AG10803 (cell line): ENCODE measurements at regions not wholly inside any gene's neighbourhood (a gene's known extent, or its start where the extent isn't known, plus 50 kb on each side); places are given as distances from the start of the nearest gene placed in this dataset.

Experiments used
- DNase-seq: peaks from one replicate; pipeline ENCODE4 v3.0.0; 2010; ENCODE audit warnings: low read depth
- H3K4me3 ChIP-seq: 2 replicates; pipeline ENCODE4 v1.5.1; 2011; ENCODE audit warnings: mild to moderate bottlenecking, low read length, control low read depth
- TF ChIP-seq, protein P1 (sequence below): conservative IDR thresholded peaks from 2 replicates; pipeline ENCODE4 v1.5.1; 2011; ENCODE audit warnings: mild to moderate bottlenecking, low read length, control low read depth, inconsistent platforms

DNA sequence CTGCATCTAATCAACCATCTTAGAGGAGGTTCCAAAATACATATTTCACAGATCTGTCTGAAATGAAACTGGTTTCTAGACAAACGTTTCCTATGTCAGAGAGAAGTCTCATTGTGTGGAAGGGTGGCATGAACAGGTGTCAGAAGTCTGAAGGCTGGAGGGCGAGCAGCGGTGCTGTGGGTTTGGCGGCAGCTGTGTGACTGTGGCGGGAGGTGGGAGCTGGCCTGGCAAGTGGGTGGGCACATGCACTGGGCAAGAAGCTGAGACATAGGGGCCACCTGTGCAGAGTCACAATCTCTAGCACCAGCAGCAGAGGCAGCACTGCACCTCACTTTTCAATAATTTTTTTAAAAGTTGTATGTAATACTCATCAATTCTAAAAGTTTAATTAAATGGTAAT, 346.3 kb downstream of the DSC3 start:
- DNase-seq, result no peak
- no peak overlapping the region for H3K4me3 ChIP-seq
- TF ChIP-seq, protein P1, sequence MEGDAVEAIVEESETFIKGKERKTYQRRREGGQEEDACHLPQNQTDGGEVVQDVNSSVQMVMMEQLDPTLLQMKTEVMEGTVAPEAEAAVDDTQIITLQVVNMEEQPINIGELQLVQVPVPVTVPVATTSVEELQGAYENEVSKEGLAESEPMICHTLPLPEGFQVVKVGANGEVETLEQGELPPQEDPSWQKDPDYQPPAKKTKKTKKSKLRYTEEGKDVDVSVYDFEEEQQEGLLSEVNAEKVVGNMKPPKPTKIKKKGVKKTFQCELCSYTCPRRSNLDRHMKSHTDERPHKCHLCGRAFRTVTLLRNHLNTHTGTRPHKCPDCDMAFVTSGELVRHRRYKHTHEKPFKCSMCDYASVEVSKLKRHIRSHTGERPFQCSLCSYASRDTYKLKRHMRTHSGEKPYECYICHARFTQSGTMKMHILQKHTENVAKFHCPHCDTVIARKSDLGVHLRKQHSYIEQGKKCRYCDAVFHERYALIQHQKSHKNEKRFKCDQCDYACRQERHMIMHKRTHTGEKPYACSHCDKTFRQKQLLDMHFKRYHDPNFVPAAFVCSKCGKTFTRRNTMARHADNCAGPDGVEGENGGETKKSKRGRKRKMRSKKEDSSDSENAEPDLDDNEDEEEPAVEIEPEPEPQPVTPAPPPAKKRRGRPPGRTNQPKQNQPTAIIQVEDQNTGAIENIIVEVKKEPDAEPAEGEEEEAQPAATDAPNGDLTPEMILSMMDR, result no peak

DNA sequence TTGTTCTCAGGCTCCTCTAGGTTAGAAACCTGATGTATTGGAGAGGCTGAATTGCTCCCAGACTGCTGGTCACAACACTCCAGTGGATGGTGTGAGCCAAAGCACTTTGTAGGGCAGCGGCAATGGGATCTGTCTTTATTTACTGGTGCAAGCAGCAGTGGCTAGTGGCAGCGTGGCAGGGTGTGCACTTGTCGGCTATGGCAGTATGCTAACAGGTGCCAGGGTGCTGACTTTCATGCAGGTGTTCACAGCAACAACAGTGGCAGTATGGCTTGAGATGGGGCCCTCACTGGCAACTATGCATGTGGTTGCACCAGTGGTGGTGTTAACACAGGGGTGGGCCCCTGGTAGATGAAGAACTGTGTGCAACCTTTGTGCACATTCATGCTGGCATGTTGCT, 347.8 kb downstream of the DSC3 start:
- no peak for DNase-seq
- TF ChIP-seq, protein P1, result no peak
- no peak overlapping the region for H3K4me3 ChIP-seq

DNA sequence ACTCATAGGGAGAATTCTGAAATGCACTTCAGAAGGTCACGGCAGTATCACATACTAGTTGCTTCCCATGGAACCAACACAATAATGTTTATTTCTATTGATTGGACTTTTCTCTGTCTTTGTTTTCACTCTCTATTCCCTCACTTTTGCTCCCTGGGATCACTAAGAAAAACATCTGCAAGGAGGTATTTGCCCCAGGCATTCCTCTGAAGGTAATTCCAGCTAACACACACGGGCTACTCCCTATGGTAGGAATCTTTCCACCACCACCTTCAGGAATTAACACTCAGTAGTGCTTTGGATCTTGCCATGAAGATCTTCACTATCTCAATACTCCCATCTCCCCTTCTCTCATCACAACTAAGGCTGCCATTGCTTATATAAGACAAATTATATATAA, 353.3 kb downstream of the DSC3 start:
- TF ChIP-seq, protein P1, result no peak
- H3K4me3 ChIP-seq, result no peak overlapping the region
- no peak for DNase-seq

DNA sequence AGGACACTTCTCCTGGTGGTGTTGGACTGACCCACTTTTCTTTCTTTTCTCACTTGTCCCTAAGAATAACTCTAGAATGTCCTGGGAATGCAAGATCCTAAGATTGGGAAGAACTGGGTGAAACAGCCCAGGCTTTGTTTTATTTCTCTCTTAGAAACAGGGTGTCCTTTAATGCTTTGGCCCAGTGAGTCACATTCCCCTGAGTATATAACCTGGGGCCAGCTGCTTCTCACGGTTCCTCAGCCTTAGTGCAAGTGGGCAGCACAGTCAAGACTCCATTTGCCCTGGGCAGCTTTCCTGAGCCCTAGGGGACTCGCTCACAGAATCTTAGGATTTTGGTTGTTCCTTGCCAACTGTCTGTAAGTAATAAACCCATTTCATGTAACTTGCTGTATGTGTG, 355.0 kb downstream of the DSC3 start:
- H3K4me3 ChIP-seq, result no peak overlapping the region
- DNase-seq, result no peak
- TF ChIP-seq, protein P1, result no peak

DNA sequence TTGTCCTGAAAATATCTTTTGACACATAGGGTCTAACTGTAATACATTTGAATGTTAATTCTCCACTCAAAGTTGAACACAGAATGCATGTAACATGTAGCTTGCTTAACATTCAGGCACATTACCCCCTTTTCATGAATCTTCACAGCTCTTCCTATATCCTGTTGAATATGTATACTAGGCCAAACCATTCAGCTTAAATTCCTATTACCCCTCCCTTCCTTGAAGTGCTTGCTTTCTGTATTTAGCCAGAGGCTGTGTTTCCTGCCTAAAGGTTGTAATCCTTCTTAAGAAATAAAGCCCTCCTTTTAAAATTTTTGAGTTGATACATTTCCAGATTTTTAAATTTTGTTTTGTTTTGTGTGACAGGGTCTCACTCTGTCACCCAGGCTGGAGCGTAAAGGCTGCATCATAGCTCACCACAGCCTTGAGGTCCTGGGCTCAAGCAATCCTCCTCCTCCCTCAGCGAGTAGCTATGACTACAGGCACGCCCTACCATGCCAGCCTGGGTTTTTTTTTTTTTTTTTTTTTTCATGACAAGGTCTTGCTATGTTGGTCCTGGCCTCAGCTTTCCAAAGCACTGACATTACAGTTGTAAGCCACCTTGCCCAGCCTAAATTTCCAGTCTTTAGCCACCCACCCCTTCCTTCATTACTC, 357.6 kb downstream of the DSC3 start:
- no peak overlapping the region for H3K4me3 ChIP-seq
- DNase-seq, result no peak
- TF ChIP-seq, protein P1, result no peak

DNA sequence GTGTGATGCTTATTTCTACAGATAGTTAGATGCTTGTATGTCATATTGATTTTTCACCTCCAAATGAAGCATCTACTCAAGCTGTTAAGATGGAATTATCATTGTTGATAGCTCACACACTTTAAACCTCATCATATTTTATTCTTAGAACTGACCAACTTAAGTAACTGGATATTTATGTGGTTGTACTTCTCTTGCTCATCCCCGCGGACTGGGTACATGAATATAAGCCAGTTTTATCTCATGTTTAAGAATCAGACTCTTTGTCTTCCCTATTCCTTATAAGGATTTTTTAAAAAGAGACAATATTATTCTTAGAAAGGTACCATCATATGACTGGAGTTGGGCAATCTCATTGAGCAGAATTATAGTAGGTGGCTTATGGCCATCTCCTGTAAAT, 358.7 kb downstream of the DSC3 start:
- H3K4me3 ChIP-seq, result no peak overlapping the region
- TF ChIP-seq, protein P1, result no peak
- DNase-seq, result no peak

DNA sequence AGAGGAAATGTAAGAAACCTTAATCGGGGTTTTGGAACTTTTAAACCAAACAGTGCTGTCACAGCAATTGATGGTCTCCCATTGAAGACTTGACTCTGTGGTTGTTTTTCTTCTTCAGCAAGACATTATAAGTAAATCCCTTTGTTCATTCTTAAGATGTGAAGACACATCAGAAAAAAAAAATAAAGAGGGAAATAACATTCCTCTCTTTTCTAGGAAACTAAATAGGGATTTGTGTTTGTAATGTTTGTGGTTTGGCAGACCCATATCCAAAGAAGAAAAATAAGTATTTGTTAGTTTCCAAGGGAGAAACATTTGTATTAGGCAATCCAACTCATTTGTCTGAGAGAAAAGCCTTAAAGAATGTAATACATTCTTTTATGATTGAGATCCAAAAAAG, 359.9 kb downstream of the DSC3 start:
- H3K4me3 ChIP-seq, result no peak overlapping the region
- DNase-seq, result no peak
- TF ChIP-seq, protein P1, result no peak
